ENCODE measurements at regions not wholly inside any gene's neighbourhood (a gene's known extent, or its start where the extent isn't known, plus 50 kb on each side); places are given as distances from the start of the nearest gene placed in this dataset.
"Not testable (repeated sequence)": the region's sequence is repeated elsewhere in the genome, so short reads cannot be mapped to it uniquely, and the experiment has no call there.

DNA sequence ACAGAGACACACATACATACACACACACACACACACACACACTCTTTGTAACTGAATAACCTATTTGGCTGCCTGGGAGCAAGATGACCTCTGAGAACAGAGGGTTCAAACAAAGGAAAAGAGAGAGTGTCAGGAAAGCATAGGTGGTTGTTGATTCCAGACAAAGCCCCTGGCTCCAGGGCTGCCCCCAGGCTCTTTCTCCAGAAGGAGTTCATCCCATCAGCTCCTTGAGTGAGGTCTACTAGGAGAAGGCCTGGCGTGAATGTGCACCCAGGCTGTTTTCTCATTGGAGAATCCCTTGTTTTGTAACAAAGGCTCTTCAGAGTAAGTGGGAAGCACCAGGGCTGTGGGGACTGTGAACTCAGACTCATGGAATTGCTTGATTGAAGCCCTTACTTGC, 151.9 kb downstream of the EMP1 start:
- DNase-seq (ENCODE audit: low spot score), result no peak

DNA sequence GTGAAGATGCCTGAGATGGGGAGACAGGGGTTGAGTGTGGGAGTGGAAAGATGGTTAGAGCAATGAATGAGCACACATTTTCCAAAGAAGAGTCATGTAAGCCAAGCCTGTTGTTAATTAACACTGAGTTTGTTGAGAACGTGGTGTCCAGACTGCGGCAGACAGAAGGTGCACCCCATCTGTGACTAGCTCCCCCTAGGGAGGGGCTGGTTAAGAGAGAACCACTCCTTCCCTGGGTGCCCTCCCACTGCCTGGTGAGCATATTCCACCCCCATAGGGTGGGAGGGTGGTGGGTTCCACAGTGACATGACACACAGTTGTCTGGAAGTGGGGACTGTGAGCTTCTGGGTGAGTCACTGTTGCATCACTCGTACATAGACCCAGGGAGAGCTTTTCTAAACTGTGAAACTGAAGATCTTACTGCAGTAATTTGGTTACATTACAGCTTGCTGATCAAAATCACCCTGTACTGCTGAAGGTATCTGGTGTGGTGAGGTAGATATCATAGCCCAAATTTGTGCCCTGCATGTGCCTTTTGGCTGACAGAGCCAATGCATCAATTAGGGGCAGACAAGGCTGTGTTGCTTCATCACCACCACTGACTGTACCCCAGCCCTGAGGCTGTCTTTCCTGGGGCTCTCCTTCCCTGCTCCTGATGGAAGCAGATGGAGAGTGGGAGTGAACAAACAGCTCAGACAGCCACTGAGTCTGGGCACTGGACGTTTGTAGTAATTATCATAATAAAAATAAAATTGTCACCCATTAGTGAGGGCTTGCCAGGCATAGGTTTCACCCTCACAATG, 150.9 kb downstream of the EMP1 start:
- DNase-seq (ENCODE audit: low spot score), result peak; percentile 97

- no peak for DNase-seq (ENCODE audit: low spot score)
Measured at GRCh38 chr12:13345722-13346121, 149.2 kb downstream of the EMP1 start.

DNA sequence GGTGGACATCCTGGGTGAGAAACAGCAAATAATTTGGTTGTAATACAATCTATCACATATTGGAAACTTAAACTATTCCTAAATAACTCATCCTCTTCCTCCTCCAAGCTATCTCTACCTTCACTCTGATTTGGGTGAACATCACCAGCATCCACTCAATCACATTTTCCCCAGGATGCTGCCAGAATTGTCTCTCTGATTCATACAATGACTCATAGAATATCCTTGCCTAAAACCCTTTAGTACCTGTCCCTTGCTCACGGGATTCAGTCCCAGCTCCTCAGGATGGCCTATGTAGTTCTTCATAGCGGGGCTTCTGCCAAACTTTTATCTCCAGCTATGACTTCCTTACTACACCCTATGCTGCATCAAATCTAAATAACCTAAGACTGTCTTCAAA, 146.8 kb downstream of the EMP1 start:
- DNase-seq (ENCODE audit: low spot score), result peak; percentile 47

- DNase-seq (ENCODE audit: low spot score), result no peak
Measured at GRCh38 chr12:13342971-13343370, 146.4 kb downstream of the EMP1 start.

GRCh38 chr12:13340149-13340548, 143.6 kb downstream of the EMP1 start:
- no peak for DNase-seq (ENCODE audit: low spot score)

- peak; percentile 96 for DNase-seq (ENCODE audit: low spot score)
Measured at GRCh38 chr12:13339538-13339937, 143.0 kb downstream of the EMP1 start.

- no peak for DNase-seq (ENCODE audit: low spot score)
Measured at GRCh38 chr12:13339091-13339490, 142.6 kb downstream of the EMP1 start.

DNA sequence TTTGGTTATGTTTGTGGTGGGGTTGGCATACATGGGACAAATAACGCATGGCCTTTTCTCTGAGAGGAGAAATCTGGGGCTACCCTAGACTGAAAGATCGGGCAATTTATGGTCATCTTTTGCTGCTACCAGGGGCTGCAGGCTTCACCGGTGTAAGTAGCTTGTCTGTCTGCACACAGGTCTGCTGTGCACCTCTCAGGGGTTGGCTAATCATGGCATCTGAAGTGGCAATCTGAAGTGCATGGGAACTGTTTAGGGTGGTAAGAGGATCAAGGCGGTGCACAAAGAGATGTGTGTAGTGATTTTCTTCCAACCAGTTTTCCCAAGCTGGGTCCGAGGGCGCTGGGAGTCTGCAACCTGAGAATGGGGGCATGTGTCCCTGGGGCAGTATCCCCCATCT, 141.3 kb downstream of the EMP1 start:
- no peak for DNase-seq (ENCODE audit: low spot score)

GRCh38 chr12:13336216-13336615, 139.7 kb downstream of the EMP1 start:
- no peak for DNase-seq (ENCODE audit: low spot score)

- no peak for DNase-seq (ENCODE audit: low spot score)
Measured at GRCh38 chr12:13328535-13328934, 132.0 kb downstream of the EMP1 start.

- no peak for DNase-seq (ENCODE audit: low spot score)
Measured at GRCh38 chr12:13326076-13326475, 129.6 kb downstream of the EMP1 start.

- not testable (repeated sequence) for DNase-seq (ENCODE audit: low spot score)
Measured at GRCh38 chr12:13325037-13325436, 128.5 kb downstream of the EMP1 start.

GRCh38 chr12:13318231-13319015, 121.9 kb downstream of the EMP1 start:
- no peak for DNase-seq (ENCODE audit: low spot score)

GRCh38 chr12:13316587-13317246, 120.2 kb downstream of the EMP1 start:
- no peak for DNase-seq (ENCODE audit: low spot score)

DNA sequence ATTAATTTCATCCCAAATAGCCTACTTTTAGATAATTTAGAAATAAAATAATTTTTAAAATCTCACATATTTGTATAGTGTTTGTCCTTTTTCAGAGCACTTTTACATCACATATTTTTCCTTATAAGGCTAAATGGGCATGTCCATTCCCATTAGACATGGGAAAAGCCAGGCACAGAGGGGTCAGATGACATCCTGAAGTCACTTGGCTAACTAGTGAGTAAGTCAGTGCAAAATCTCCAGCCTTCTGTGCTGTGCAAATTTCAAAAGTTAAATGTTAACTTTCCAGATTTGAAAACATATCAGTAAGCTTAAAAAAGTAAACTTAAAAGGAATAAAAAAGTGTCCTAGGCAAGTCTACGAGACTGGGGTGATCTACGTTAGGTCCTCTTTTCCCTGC, 117.4 kb downstream of the EMP1 start:
- DNase-seq (ENCODE audit: low spot score), result peak; percentile 14

GRCh38 chr12:13311551-13311950, 115.0 kb downstream of the EMP1 start:
- DNase-seq (ENCODE audit: low spot score), result no peak

DNA sequence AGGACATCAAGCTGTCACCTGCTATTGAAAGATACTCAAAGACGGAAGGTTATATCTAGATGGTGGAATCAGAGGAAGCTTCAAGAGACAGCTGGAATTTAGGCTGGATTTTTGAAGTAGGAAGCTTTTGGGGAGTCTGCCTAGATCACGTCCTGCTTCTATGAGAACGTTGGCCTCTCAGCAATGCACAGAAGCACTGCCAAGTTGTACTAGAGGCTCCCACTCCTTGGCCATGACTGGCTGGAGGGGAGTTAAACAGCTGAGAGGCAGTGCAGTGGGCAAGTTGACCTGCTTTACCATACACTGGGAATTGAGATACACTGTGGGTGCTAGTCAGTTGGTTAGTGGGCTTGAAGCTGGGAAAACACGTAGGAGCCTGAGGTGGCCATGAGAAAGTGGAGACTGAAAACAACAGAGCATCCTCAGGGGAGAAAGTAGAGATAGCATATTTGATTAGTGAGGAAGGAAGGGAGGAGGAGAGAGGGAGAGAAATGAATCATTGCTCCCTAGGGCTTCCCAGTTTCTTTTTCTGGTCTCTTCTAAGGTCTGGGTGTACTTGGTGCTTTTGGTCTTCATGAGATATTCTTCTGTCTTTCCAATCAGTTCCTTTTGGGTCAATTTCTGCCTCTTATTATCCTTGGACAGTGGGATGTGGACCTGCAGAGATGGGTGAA, 110.8 kb downstream of the EMP1 start:
- no peak for DNase-seq (ENCODE audit: low spot score)

- no peak for DNase-seq (ENCODE audit: low spot score)
Measured at GRCh38 chr12:13304924-13305323, 108.4 kb downstream of the EMP1 start.

- no peak for DNase-seq (ENCODE audit: low spot score)
Measured at GRCh38 chr12:13299457-13299856, 102.9 kb downstream of the EMP1 start.

GRCh38 chr12:13293096-13293495, 96.6 kb downstream of the EMP1 start:
- DNase-seq (ENCODE audit: low spot score), result no peak

- DNase-seq (ENCODE audit: low spot score), result peak; percentile 13
Measured at GRCh38 chr12:13289653-13290289, 93.2 kb downstream of the EMP1 start.

All from kidney tubule cell (primary cell).